Caco-2 (cell line): ENCODE measurements at regions not wholly inside any gene's neighbourhood (a gene's known extent, or its start where the extent isn't known, plus 50 kb on each side); places are given as distances from the start of the nearest gene placed in this dataset.
"Not testable (repeated sequence)": the region's sequence is repeated elsewhere in the genome, so short reads cannot be mapped to it uniquely, and the experiment has no call there.

ENCODE experiments used
- BruUV-seq: library from RNA; stranded (reverse); fragments of 400-500 nt; replicated peaks from 2 replicates; lab custom pipeline; 2021; lab: Mats Ljungman, UMichigan
- CTCF ChIA-PET: fragments of 300-600 bp; sonication (Branson Sonifier 250); formaldehyde crosslinking; loops from one replicate; lab custom pipeline; 2022; ENCODE audit warnings: antibody characterized with exemption; lab: Charles Lee
- POLR2A ChIA-PET: fragments of 300-600 bp; sonication (Branson Sonifier 250); formaldehyde crosslinking; loops from one replicate; lab custom pipeline; 2022; ENCODE audit warnings: antibody characterized with exemption; lab: Charles Lee
- DNase-seq, 2 experiments: peaks; one replicate each; pipeline versions ENCODE4 v3.0.0 to v3.0.0-alpha.2; 2020 to 2022
- H3K27me3 ChIP-seq: replicated peaks from 2 replicates; pipeline ENCODE4 v1.6.0; 2011; ENCODE audit warnings: low read length; ENCODE audit not compliant: control insufficient read depth, insufficient read depth
- H3K36me3 ChIP-seq: 2 replicates; pipeline ENCODE4 v1.5.1; 2011; ENCODE audit warnings: low read length; ENCODE audit not compliant: control insufficient read depth, insufficient read depth
- H3K4me1 ChIP-seq: fragments of 250-450 bp; sonication (Bioruptor Pico); 2 replicates; pipeline ENCODE4 v1.5.1; 2020; ENCODE audit warnings: mild to moderate bottlenecking
- H3K4me3 ChIP-seq: 2 replicates; pipeline ENCODE4 v1.5.1; 2011; ENCODE audit warnings: low read depth, mild to moderate bottlenecking, control low read depth, low read length
- H3K9me3 ChIP-seq: fragments of 250-450 bp; sonication (Bioruptor Pico); 2 replicates; pipeline ENCODE4 v1.5.1; 2020; ENCODE audit warnings: mild to moderate bottlenecking, moderate library complexity
- H3K27ac Mint-ChIP-seq: one replicate; pipeline ENCODE4 v1.8.0; 2022; ENCODE audit warnings: mixed read lengths; ENCODE audit not compliant: unreplicated experiment
- H3K27me3 Mint-ChIP-seq: one replicate; pipeline ENCODE4 v1.8.0; 2022; ENCODE audit warnings: mixed read lengths; ENCODE audit not compliant: insufficient read depth, unreplicated experiment
- H3K36me3 Mint-ChIP-seq: one replicate; pipeline ENCODE4 v1.8.0; 2022; ENCODE audit warnings: mild to moderate bottlenecking, mixed read lengths; ENCODE audit not compliant: insufficient read depth, unreplicated experiment
- H3K4me1 Mint-ChIP-seq: one replicate; pipeline ENCODE4 v1.8.0; 2022; ENCODE audit warnings: low read depth, mixed read lengths; ENCODE audit not compliant: unreplicated experiment
- H3K4me3 Mint-ChIP-seq: one replicate; pipeline ENCODE4 v1.8.0; 2022; ENCODE audit warnings: mild to moderate bottlenecking, moderate library complexity, mixed read lengths; ENCODE audit not compliant: unreplicated experiment
- H3K9me3 Mint-ChIP-seq: one replicate; pipeline ENCODE4 v1.8.0; 2022; ENCODE audit warnings: mixed read lengths; ENCODE audit not compliant: unreplicated experiment
- CTCF ChIP-seq, 2 experiments: fragments of 200-600 bp in 1 of 2; IDR thresholded peaks; 1 replicate in 1 of 2; 2 replicates in 1 of 2; pipeline versions ENCODE4 v1.5.1 to v1.8.0; 2011 to 2022; ENCODE audit warnings: antibody characterized with exemption in 1 of 2, control low read depth in 1 of 2, inconsistent platforms in 1 of 2, low read depth in 1 of 2, low read length in 1 of 2, mild to moderate bottlenecking in 1 of 2, moderate library complexity in 1 of 2; ENCODE audit not compliant: insufficient read depth in 1 of 2, severe bottlenecking in 1 of 2, unreplicated experiment in 1 of 2
- intact Hi-C: fragments of 100-400 bp; cut with micrococcal nuclease; formaldehyde crosslinking; loops from one replicate; pipeline ENCODE4 v1.10.0; 2022; ENCODE audit not compliant: unreplicated experiment

GRCh38 chr16:29311461-29312344, 94.8 kb downstream of the NPIPB11 start:
- intact Hi-C loops, result no loop called here
- no TSS peak for BruUV-seq
- ChIA-PET CTCF (no interaction called here), POLR2A (no interaction called here)
- H3K4me1 Mint-ChIP-seq, result no peaks in the 10 kb centered on the region
- H3K27me3 ChIP-seq, result no peaks in the 10 kb centered on the region
- no peak overlapping the region for H3K4me3 Mint-ChIP-seq
- no peak overlapping the region for H3K27ac Mint-ChIP-seq
- TF ChIP-seq CTCF (IDR thresholded peaks at IDR 0.05; ENCODE audit: insufficient read depth in 1 of 2, low read depth in 1 of 2, low read length in 1 of 2, severe bottlenecking in 1 of 2, unreplicated experiment in 1 of 2), result no peak
- H3K36me3 ChIP-seq, result no peaks in the 10 kb centered on the region
- no peaks in the 10 kb centered on the region for H3K4me1 ChIP-seq
- H3K9me3 ChIP-seq, result no peaks in the 10 kb centered on the region
- no peak overlapping the region for H3K4me3 ChIP-seq
- H3K9me3 Mint-ChIP-seq, result no peaks in the 10 kb centered on the region
- no peak for DNase-seq
- no peaks in the 10 kb centered on the region for H3K27me3 Mint-ChIP-seq
- H3K36me3 Mint-ChIP-seq, result no peaks in the 10 kb centered on the region

GRCh38 chr16:29310852-29311314, 95.6 kb downstream of the NPIPB11 start:
- ChIA-PET POLR2A (no interaction called here), CTCF (no interaction called here)
- Mint-ChIP-seq H3K27ac (no peak overlapping the region), H3K9me3 (no peaks in the 10 kb centered on the region), H3K27me3 (no peaks in the 10 kb centered on the region), H3K4me1 (no peaks in the 10 kb centered on the region), H3K36me3 (no peaks in the 10 kb centered on the region), H3K4me3 (no peak overlapping the region)
- Histone ChIP-seq H3K4me1 (no peaks in the 10 kb centered on the region), H3K4me3 (no peak overlapping the region), H3K27me3 (no peaks in the 10 kb centered on the region), H3K36me3 (no peaks in the 10 kb centered on the region), H3K9me3 (no peaks in the 10 kb centered on the region)
- intact Hi-C loops, result no loop called here
- no peak for TF ChIP-seq CTCF (IDR thresholded peaks at IDR 0.05; ENCODE audit: insufficient read depth in 1 of 2, low read depth in 1 of 2, low read length in 1 of 2, severe bottlenecking in 1 of 2, unreplicated experiment in 1 of 2)
- DNase-seq, result no peak
- no TSS peak for BruUV-seq

- intact Hi-C loops, BruUV-seq: not testable (repeated sequence)
Measured at GRCh38 chr16:29310243-29310642, 96.3 kb downstream of the NPIPB11 start.

GRCh38 chr16:29309601-29310000, 96.9 kb downstream of the NPIPB11 start:
- H3K9me3 Mint-ChIP-seq, H3K27me3 ChIP-seq, H3K36me3 ChIP-seq, H3K4me3 Mint-ChIP-seq, POLR2A ChIA-PET, H3K27ac Mint-ChIP-seq, H3K4me3 ChIP-seq, H3K27me3 Mint-ChIP-seq, BruUV-seq, CTCF ChIA-PET, H3K4me1 ChIP-seq, DNase-seq, H3K9me3 ChIP-seq, H3K4me1 Mint-ChIP-seq, H3K36me3 Mint-ChIP-seq, intact Hi-C loops: not testable (repeated sequence)

More at GRCh38 chr16:29310243-29310642, 96.3 kb downstream of the NPIPB11 start:
- H3K4me3 ChIP-seq, H3K4me3 Mint-ChIP-seq, H3K9me3 Mint-ChIP-seq, DNase-seq, H3K27me3 ChIP-seq, H3K9me3 ChIP-seq, H3K4me1 ChIP-seq, H3K36me3 ChIP-seq, H3K36me3 Mint-ChIP-seq, H3K27ac Mint-ChIP-seq, CTCF ChIA-PET, H3K27me3 Mint-ChIP-seq, H3K4me1 Mint-ChIP-seq, POLR2A ChIA-PET: not testable (repeated sequence)
